HG03565 (cell line): ENCODE measurements at regions not wholly inside any gene's neighbourhood (a gene's known extent, or its start where the extent isn't known, plus 50 kb on each side); places are given as distances from the start of the nearest gene placed in this dataset.

Experiments
- ATAC-seq: cut with Tn5 transposase; IDR thresholded peaks from one replicate; pipeline ENCODE4 v1.9.1; 2021; ENCODE audit warnings: mild to moderate bottlenecking, moderate library complexity; ENCODE audit not compliant: unreplicated experiment

GRCh38 chr4:175946472-175947116, 119.0 kb upstream of the WDR17 start:
- no peak for ATAC-seq

DNA sequence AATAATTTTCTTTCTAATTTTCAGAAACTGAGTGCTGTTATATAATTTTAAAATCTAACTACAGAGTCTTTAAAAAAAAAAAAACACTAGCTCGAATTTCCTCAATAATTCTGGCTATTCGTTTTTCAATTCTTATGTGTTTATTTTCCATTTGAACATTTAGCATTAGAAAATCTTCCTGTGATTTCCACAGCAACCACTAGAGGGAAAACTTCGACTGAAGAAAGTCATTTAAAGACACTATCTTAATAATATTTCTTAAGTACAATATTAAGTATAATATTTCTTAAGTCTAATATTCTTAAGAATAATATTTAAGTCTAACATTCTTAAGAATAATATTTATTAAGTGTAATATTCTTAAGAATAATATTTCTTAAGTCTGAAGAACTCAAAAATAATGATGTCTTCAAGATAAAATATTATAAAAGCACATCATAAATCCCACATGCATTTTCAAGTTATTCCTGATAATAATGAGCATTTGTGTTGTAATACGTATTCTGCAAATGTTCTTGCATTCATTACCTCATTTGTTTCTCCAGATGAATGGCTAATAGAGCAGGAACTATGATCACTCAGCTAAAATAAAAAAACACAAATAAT, 118.4 kb upstream of the WDR17 start:
- peak; percentile 53 for ATAC-seq

- ATAC-seq: no peak
Observed at GRCh38 chr4:175951794-175952193, 113.8 kb upstream of the WDR17 start.

GRCh38 chr4:175953116-175953515, 112.5 kb upstream of the WDR17 start:
- ATAC-seq: no peak

GRCh38 chr4:175953960-175954521, 111.6 kb upstream of the WDR17 start:
- ATAC-seq: peak; percentile 93

GRCh38 chr4:175954685-175955084, 111.0 kb upstream of the WDR17 start:
- ATAC-seq: no peak

GRCh38 chr4:175961604-175962003, 104.0 kb upstream of the WDR17 start:
- ATAC-seq: peak; percentile 86

- ATAC-seq: no peak
Observed at GRCh38 chr4:175970072-175970471, 95.6 kb upstream of the WDR17 start.

DNA sequence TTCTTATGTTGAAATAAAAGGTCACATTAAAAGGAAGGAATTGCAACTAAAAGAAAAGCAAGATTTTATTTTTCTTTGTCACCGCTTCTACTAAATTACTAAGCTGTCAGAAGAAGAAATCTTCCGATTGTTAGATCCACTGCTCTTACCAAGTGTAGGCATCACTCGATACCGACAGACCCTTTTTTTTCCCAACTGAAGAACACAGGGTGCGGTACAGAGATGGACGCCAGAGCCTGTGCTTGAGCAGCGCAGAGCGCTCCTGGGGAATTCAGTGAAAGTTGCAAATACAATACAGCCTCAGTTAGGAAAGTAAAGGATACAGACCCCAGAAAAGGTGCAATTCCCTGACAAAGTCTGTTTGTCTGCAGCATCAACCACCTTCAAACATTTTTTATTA, 94.9 kb upstream of the WDR17 start:
- ATAC-seq: no peak

- no peak for ATAC-seq
Observed at GRCh38 chr4:175971388-175972179, 94.1 kb upstream of the WDR17 start.

DNA sequence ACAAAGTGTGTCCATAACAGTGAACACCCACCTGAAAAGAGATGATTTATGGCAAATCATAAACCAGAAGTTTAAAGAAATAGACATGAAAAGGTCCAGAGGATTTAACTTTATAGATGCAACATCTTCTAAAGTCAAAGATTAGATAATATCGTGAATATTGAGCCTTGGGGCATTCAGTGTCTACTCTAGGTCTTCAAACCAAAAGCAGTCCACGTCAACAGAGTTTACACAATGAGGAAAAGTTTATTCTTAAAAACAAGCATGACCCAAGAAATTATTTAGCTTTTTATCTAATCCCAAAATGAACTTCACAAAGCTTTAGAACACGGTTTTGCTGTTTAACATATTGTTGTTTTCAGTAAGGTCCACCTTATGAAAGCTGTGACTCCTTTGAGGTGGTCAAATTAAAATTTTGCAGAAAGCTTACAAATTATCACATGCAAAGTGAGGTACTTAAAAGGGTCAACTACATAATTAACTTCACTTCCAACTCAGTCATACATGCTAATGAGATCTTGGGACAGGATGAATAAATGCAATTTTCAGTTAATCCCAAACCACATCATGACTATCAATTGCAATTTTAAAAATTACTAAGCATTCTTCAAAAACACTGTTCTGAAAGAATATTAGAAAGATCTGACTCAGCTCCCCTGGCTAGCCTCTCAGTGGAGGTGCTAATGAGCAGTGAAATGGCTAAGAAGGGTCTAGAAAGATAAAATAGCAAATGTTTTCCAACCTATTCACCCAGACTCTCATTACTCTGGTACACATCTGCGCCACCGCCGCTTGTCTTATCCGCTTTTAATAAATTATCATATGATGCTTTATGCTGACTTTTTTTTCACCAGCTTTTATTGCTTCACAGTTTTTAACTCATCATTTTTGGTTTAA, 92.4 kb upstream of the WDR17 start:
- no peak for ATAC-seq

GRCh38 chr4:175983636-175984035, 82.0 kb upstream of the WDR17 start:
- no peak for ATAC-seq

- no peak for ATAC-seq
Observed at GRCh38 chr4:175986668-175987067, 79.0 kb upstream of the WDR17 start.

GRCh38 chr4:175988511-175988910, 77.1 kb upstream of the WDR17 start:
- no peak for ATAC-seq

- no peak for ATAC-seq
Observed at GRCh38 chr4:175996206-175996605, 69.4 kb upstream of the WDR17 start.

DNA sequence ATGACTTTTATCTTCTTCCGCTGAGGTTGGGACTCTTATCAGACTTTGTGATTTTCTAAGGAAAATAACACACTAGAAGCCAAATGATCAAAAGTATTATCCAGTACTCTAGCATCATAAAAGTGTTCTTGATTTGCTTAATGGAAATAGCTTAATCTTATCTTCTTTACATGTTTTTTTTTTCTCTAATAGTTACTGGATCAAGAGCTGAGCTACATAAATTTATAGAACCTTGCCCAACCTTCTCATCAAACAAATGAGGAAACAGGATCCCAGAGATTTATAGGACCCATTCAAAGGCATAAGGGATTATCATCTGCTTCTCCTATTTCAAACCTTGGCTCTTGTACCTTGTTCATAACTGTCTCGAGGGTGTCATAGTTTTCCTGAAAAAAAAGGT, 68.3 kb upstream of the WDR17 start:
- no peak for ATAC-seq

DNA sequence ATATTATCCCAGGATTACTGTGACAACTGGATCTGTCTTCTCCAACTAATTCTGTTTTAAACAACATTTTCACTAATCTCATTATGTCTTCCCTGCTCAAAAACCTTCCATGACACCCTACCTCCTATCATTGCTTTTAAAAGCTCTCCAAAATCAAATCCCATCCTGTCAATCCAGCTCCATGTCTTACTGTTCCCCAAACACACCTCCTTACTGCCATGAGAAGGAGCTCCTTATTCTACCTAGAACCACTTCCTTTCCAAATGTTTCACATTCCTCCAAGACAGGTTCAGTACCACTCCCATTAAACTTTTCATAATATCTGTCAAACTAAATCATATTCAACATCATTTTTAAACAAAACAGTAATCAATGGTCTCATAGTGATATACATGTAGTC, 66.9 kb upstream of the WDR17 start:
- ATAC-seq: no peak

DNA sequence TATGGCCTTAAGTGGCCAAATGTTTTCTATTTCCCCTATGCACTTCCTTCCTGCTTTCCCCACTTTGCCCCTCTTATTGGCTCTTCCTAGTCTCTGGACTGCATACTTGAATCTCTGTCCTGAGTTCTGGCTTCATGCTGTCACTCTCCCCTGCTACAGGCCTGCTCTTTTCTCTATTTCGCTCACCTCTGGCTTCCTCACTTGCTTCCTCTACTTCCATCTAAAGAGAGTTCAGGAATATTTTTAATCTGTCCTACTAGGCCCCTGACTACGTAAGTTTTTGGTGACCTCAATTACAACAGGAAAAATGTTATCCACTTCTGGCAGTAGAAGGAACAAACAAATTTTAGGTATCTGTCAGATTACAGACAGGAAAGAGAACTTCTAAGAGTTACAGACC, 65.7 kb upstream of the WDR17 start:
- no peak for ATAC-seq

- no peak for ATAC-seq
Observed at GRCh38 chr4:176001151-176002006, 64.3 kb upstream of the WDR17 start.
